ENCODE measurements at regions not wholly inside any gene's neighbourhood (a gene's known extent, or its start where the extent isn't known, plus 50 kb on each side); places are given as distances from the start of the nearest gene placed in this dataset.

- DNase-seq (ENCODE audit: low spot score) = no peak
- intact Hi-C loops (cut with micrococcal nuclease; ENCODE audit: unreplicated experiment) = no loop called here
- no peak for TF ChIP-seq CTCF (conservative IDR thresholded peaks at IDR 0.05; ENCODE audit: low read depth, low read length)
- TF ChIP-seq EZH2 (IDR thresholded peaks at IDR 0.05; ENCODE audit: borderline replicate concordance, low read depth, low read length, poor library complexity, severe bottlenecking) = no peak
- ChIA-PET CTCF (no interaction called here), POLR2A (ENCODE audit: low non-redundant PET) (no interaction called here)
- Histone ChIP-seq H3K4me3 (ENCODE audit: low read depth, low read length, poor library complexity, severe bottlenecking) (no peak overlapping the region), H3K9me3 (ENCODE audit: low read depth, low read length, poor library complexity, severe bottlenecking) (peaks cover 33% of the 10 kb centered on the region), H3K4me1 (ENCODE audit: insufficient read depth, low read length, poor library complexity, severe bottlenecking) (no peaks in the 10 kb centered on the region), H3K27ac (ENCODE audit: low read depth, low read length, poor library complexity, severe bottlenecking) (no peak overlapping the region), H3K36me3 (ENCODE audit: insufficient read depth, low read length, poor library complexity, severe bottlenecking) (no peaks in the 10 kb centered on the region), H3K27me3 (replicated peaks; ENCODE audit: insufficient read depth, low read depth, low read length, poor library complexity) (no peaks in the 10 kb centered on the region)
- BruUV-seq (replicated peaks) = no TSS peak
These were observed 593.0 kb downstream of the UQCRFS1 start for GRCh38 chr19:28619816-28620429.

- Histone ChIP-seq H3K4me3 (ENCODE audit: low read depth, low read length, poor library complexity, severe bottlenecking) (no peak overlapping the region), H3K4me1 (ENCODE audit: insufficient read depth, low read length, poor library complexity, severe bottlenecking) (no peaks in the 10 kb centered on the region), H3K9me3 (ENCODE audit: low read depth, low read length, poor library complexity, severe bottlenecking) (peaks cover 44% of the 10 kb centered on the region), H3K36me3 (ENCODE audit: insufficient read depth, low read length, poor library complexity, severe bottlenecking) (no peaks in the 10 kb centered on the region), H3K27me3 (replicated peaks; ENCODE audit: insufficient read depth, low read depth, low read length, poor library complexity) (no peaks in the 10 kb centered on the region), H3K27ac (ENCODE audit: low read depth, low read length, poor library complexity, severe bottlenecking) (no peak overlapping the region)
- intact Hi-C loops (cut with micrococcal nuclease; ENCODE audit: unreplicated experiment) = no loop called here
- POLR2A ChIA-PET (ENCODE audit: low non-redundant PET) = no interaction called here
- BruUV-seq (replicated peaks) = no TSS peak
- TF ChIP-seq CTCF (conservative IDR thresholded peaks at IDR 0.05; ENCODE audit: low read depth, low read length) (no peak), EZH2 (IDR thresholded peaks at IDR 0.05; ENCODE audit: borderline replicate concordance, low read depth, low read length, poor library complexity, severe bottlenecking) (no peak)
- CTCF ChIA-PET = no interaction called here
- no peak for DNase-seq (ENCODE audit: low spot score)
These were observed 594.4 kb downstream of the UQCRFS1 start for GRCh38 chr19:28618504-28618903.

GRCh38 chr19:28615966-28616365 is 597.0 kb downstream of the UQCRFS1 start:
- no TSS peak for BruUV-seq (replicated peaks)
- ChIA-PET POLR2A (ENCODE audit: low non-redundant PET) (no interaction called here), CTCF (no interaction called here)
- H3K27ac ChIP-seq (ENCODE audit: low read depth, low read length, poor library complexity, severe bottlenecking) = no peak overlapping the region
- intact Hi-C loops (cut with micrococcal nuclease; ENCODE audit: unreplicated experiment) = no loop called here
- H3K9me3 ChIP-seq (ENCODE audit: low read depth, low read length, poor library complexity, severe bottlenecking) = peaks cover 32% of the 10 kb centered on the region
- H3K4me3 ChIP-seq (ENCODE audit: low read depth, low read length, poor library complexity, severe bottlenecking) = no peak overlapping the region
- no peak for DNase-seq (ENCODE audit: low spot score)
- no peaks in the 10 kb centered on the region for H3K4me1 ChIP-seq (ENCODE audit: insufficient read depth, low read length, poor library complexity, severe bottlenecking)
- H3K27me3 ChIP-seq (replicated peaks; ENCODE audit: insufficient read depth, low read depth, low read length, poor library complexity) = no peaks in the 10 kb centered on the region
- no peak for TF ChIP-seq CTCF (conservative IDR thresholded peaks at IDR 0.05; ENCODE audit: low read depth, low read length)
- no peak for TF ChIP-seq EZH2 (IDR thresholded peaks at IDR 0.05; ENCODE audit: borderline replicate concordance, low read depth, low read length, poor library complexity, severe bottlenecking)
- H3K36me3 ChIP-seq (ENCODE audit: insufficient read depth, low read length, poor library complexity, severe bottlenecking) = no peaks in the 10 kb centered on the region
